ENCODE measurements at regions not wholly inside any gene's neighbourhood (a gene's known extent, or its start where the extent isn't known, plus 50 kb on each side); places are given as distances from the start of the nearest gene placed in this dataset.

GRCh38 chr2:3981446-3981987 lies 278.1 kb downstream of the DCDC2C start:
- no peak for DNase-seq (ENCODE audit: low read depth)
- H3K4me3 ChIP-seq (replicated peaks; ENCODE audit: low read depth, low read length): no peak overlapping the region
- TF ChIP-seq, protein P1, sequence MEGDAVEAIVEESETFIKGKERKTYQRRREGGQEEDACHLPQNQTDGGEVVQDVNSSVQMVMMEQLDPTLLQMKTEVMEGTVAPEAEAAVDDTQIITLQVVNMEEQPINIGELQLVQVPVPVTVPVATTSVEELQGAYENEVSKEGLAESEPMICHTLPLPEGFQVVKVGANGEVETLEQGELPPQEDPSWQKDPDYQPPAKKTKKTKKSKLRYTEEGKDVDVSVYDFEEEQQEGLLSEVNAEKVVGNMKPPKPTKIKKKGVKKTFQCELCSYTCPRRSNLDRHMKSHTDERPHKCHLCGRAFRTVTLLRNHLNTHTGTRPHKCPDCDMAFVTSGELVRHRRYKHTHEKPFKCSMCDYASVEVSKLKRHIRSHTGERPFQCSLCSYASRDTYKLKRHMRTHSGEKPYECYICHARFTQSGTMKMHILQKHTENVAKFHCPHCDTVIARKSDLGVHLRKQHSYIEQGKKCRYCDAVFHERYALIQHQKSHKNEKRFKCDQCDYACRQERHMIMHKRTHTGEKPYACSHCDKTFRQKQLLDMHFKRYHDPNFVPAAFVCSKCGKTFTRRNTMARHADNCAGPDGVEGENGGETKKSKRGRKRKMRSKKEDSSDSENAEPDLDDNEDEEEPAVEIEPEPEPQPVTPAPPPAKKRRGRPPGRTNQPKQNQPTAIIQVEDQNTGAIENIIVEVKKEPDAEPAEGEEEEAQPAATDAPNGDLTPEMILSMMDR (IDR thresholded peaks at IDR 0.05; ENCODE audit: low read length, missing control alignments): no peak

- no peak for DNase-seq (ENCODE audit: low read depth)
- no peak overlapping the region for H3K4me3 ChIP-seq (replicated peaks; ENCODE audit: low read depth, low read length)
- TF ChIP-seq, protein P1 (IDR thresholded peaks at IDR 0.05; ENCODE audit: low read length, missing control alignments): no peak
These were observed 278.8 kb downstream of the DCDC2C start for GRCh38 chr2:3982160-3982559.

DNA sequence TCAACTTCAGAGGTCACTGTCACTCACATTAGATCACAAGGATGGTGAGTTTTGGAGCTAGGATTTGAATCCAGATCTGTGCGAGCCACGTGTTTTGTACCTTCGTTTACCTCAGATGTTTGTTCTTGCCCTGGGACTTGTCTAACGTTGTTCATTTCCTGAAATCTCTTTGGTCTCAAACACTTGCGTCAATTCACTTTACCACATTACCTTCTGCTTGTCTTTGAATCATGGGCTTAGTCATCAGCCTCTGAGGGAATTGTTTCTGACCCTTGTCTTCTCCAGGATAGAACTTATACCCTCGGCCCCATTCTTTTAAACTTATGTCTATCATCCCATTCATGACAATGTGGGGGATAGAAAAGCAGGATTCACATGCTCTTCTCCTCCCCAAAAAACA lies 282.7 kb downstream of the DCDC2C start:
- DNase-seq (ENCODE audit: low read depth): no peak
- TF ChIP-seq, protein P1 (IDR thresholded peaks at IDR 0.05; ENCODE audit: low read length, missing control alignments): no peak
- no peak overlapping the region for H3K4me3 ChIP-seq (replicated peaks; ENCODE audit: low read depth, low read length)

GRCh38 chr2:3986530-3987258 lies 283.3 kb downstream of the DCDC2C start:
- no peak overlapping the region for H3K4me3 ChIP-seq (replicated peaks; ENCODE audit: low read depth, low read length)
- TF ChIP-seq, protein P1 (IDR thresholded peaks at IDR 0.05; ENCODE audit: low read length, missing control alignments): no peak
- DNase-seq (ENCODE audit: low read depth): no peak

DNA sequence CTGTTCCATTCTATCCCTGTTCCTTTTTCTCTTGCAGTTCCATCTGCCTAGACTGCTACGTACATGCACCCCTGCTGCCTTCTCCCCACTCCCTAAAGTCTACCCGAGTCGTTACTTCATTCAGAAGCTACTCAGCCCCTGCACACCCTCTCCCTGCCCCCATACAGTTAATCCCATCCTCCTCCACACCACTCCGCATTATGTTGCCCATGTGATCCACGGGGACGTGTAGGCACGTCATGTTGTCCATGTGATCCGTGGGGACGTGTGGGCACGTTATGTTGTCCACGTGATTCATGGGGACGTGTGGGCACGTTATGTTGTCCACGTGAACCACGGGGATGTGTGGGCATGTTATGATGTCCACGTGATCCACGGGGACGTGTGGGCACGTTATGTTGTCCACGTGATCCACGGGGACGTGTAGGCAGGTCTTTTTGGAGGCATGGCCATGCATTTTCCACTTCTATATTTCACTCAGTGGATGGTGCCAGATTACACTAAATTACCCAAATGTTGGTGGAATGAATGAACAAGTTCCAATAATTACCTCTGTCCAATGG lies 299.5 kb downstream of the DCDC2C start:
- no peak for DNase-seq (ENCODE audit: low read depth)
- TF ChIP-seq, protein P1 (IDR thresholded peaks at IDR 0.05; ENCODE audit: low read length, missing control alignments): no peak
- no peak overlapping the region for H3K4me3 ChIP-seq (replicated peaks; ENCODE audit: low read depth, low read length)

DNA sequence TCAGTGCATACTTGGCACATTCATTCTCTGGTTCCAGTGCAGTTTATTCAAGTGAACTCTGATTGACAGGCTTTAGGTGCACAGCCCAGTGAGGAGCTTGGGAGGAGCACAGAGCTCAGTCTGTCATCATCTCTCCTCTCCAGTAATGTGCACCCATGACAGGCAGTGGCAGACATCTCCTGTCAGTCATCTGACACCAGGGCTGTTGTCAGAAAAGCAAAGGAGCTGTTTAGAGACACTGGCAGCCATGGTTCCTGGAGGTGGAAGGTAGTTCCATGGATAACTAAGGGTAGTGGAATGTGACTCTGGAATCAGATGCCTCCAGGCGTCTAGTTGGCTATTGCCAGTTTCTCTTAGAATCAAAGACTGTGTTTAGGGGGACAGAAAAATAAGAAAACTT lies 308.8 kb downstream of the DCDC2C start:
- DNase-seq (ENCODE audit: low read depth): no peak
- H3K4me3 ChIP-seq (replicated peaks; ENCODE audit: low read depth, low read length): no peak overlapping the region
- TF ChIP-seq, protein P1 (IDR thresholded peaks at IDR 0.05; ENCODE audit: low read length, missing control alignments): no peak

Measured in fibroblast of pulmonary artery (primary cell).